HK-2 (cell line): ENCODE measurements at regions not wholly inside any gene's neighbourhood (a gene's known extent, or its start where the extent isn't known, plus 50 kb on each side); places are given as distances from the start of the nearest gene placed in this dataset.

Experiments used
- DNase-seq: peaks from one replicate; pipeline ENCODE4 v3.0.0-alpha.2; 2018; ENCODE audit not compliant: unreplicated experiment

GRCh38 chr13:100855151-100855550, 180.6 kb upstream of the TMTC4 start:
- DNase-seq, result no peak

GRCh38 chr13:100854006-100854405, 179.4 kb upstream of the TMTC4 start:
- DNase-seq, result no peak

GRCh38 chr13:100853434-100853833, 178.8 kb upstream of the TMTC4 start:
- no peak for DNase-seq

GRCh38 chr13:100852146-100852545, 177.6 kb upstream of the TMTC4 start:
- DNase-seq, result no peak

GRCh38 chr13:100848304-100848703, 173.7 kb upstream of the TMTC4 start:
- no peak for DNase-seq

GRCh38 chr13:100845128-100845757, 170.6 kb upstream of the TMTC4 start:
- no peak for DNase-seq

- DNase-seq, result no peak
These were observed 167.5 kb upstream of the TMTC4 start for GRCh38 chr13:100842136-100842535.

GRCh38 chr13:100838387-100838786, 163.8 kb upstream of the TMTC4 start:
- DNase-seq, result no peak

- DNase-seq, result no peak
These were observed 163.0 kb upstream of the TMTC4 start for GRCh38 chr13:100837631-100838030.

- no peak for DNase-seq
These were observed 162.1 kb upstream of the TMTC4 start for GRCh38 chr13:100836711-100837110.

GRCh38 chr13:100835695-100836094, 161.1 kb upstream of the TMTC4 start:
- no peak for DNase-seq

GRCh38 chr13:100833427-100833826, 158.8 kb upstream of the TMTC4 start:
- DNase-seq, result no peak

GRCh38 chr13:100828226-100828625, 153.6 kb upstream of the TMTC4 start:
- DNase-seq, result no peak

GRCh38 chr13:100827489-100828176, 153.0 kb upstream of the TMTC4 start:
- no peak for DNase-seq

- DNase-seq, result no peak
These were observed 151.8 kb upstream of the TMTC4 start for GRCh38 chr13:100826441-100826840.

- no peak for DNase-seq
These were observed 151.0 kb upstream of the TMTC4 start for GRCh38 chr13:100825557-100825956.

GRCh38 chr13:100824366-100824765, 149.8 kb upstream of the TMTC4 start:
- no peak for DNase-seq

GRCh38 chr13:100823448-100823847, 148.9 kb upstream of the TMTC4 start:
- DNase-seq, result no peak

- DNase-seq, result no peak
These were observed 148.4 kb upstream of the TMTC4 start for GRCh38 chr13:100822871-100823443.

- DNase-seq, result no peak
These were observed 144.1 kb upstream of the TMTC4 start for GRCh38 chr13:100818711-100819110.

GRCh38 chr13:100817928-100818327, 143.3 kb upstream of the TMTC4 start:
- no peak for DNase-seq

GRCh38 chr13:100815476-100816046, 141.0 kb upstream of the TMTC4 start:
- no peak for DNase-seq

- no peak for DNase-seq
These were observed 138.5 kb upstream of the TMTC4 start for GRCh38 chr13:100812982-100813584.
